HCT116 (cell line): ENCODE measurements at regions not wholly inside any gene's neighbourhood (a gene's known extent, or its start where the extent isn't known, plus 50 kb on each side); places are given as distances from the start of the nearest gene placed in this dataset.
"Not testable (repeated sequence)": the region's sequence is repeated elsewhere in the genome, so short reads cannot be mapped to it uniquely, and the experiment has no call there.

Experiments used
- ATAC-seq: fragments of 200-7000 bp; cut with Tn5 transposase; 2 replicates; pipeline ENCODE4 v1.9.1; 2020; ENCODE audit warnings: mild to moderate bottlenecking, moderate library complexity
- BruUV-seq: library from RNA; stranded (reverse); fragments of 400-500 nt; replicated peaks from 2 replicates; lab custom pipeline; 2021; lab: Mats Ljungman, UMichigan
- CTCF ChIA-PET: fragments of 300-600 bp; sonication (Branson Sonifier 250); formaldehyde crosslinking; loops from one replicate; lab custom pipeline; 2021; ENCODE audit warnings: antibody characterized with exemption; lab: Charles Lee
- POLR2A ChIA-PET: fragments of 300-600, 350-600 bp; sonication (Branson Sonifier 250); formaldehyde crosslinking; loops from one replicate; lab custom pipeline; 2021; ENCODE audit warnings: antibody characterized with exemption; lab: Charles Lee
- RAD21 ChIA-PET, 2 experiments: fragments of 300-600 bp; sonication (Branson Sonifier 250); formaldehyde crosslinking; loops; one replicate each; lab custom pipeline; 2023; ENCODE audit warnings: low total read pairs in 2 of 2; ENCODE audit not compliant: uncharacterized antibody in 2 of 2, unreplicated experiment in 2 of 2, low non-redundant PET in 1 of 2; lab: Charles Lee
- DNase-seq: peaks from one replicate; pipeline ENCODE4 v3.0.0-alpha.2; 2010; ENCODE audit warnings: low read depth, low spot score
- H2AFZ ChIP-seq: fragments of 200-600 bp; shearing (Covaris generic), sonication (generic); 2 replicates; pipeline ENCODE4 v1.6.1; 2017; ENCODE audit warnings: low read depth, mixed run types, mixed read lengths, antibody characterized with exemption, low read length; ENCODE audit not compliant: poor library complexity, severe bottlenecking
- H3K27ac ChIP-seq: 2 replicates; pipeline ENCODE4 v1.5.1; 2012; ENCODE audit warnings: low read depth, low read length
- H3K27me3 ChIP-seq: fragments of 200-600 bp; sonication (generic); 2 replicates; pipeline ENCODE4 v1.6.1; 2016; ENCODE audit warnings: mixed run types, low read length, mixed read lengths; ENCODE audit not compliant: insufficient read depth
- H3K36me3 ChIP-seq, 2 experiments: fragments of 200-500 bp in 1 of 2; fragments of 200-600 bp in 1 of 2; sonication (Bioruptor generic) in 1 of 2; sonication (generic) in 1 of 2; 2 replicates each; pipeline versions ENCODE4 v1.5.1 to v1.6.1; 2014 to 2016; ENCODE audit warnings: low read length in 2 of 2, inconsistent platforms in 1 of 2, mixed read lengths in 1 of 2, mixed run types in 1 of 2; ENCODE audit not compliant: insufficient read depth in 2 of 2, control insufficient read depth in 1 of 2
- H3K4me1 ChIP-seq, 2 experiments: fragments of 200-600 bp in 1 of 2; sonication (generic) in 1 of 2; 2 replicates each; pipeline versions ENCODE4 v1.5.1 to v1.6.1; 2012 to 2017; ENCODE audit warnings: low read length in 2 of 2, inconsistent platforms in 1 of 2, mild to moderate bottlenecking in 1 of 2, mixed read lengths in 1 of 2, mixed run types in 1 of 2, moderate library complexity in 1 of 2; ENCODE audit not compliant: insufficient read depth in 2 of 2, control insufficient read depth in 1 of 2
- H3K4me2 ChIP-seq: fragments of 200-600 bp; sonication (generic); 2 replicates; pipeline ENCODE4 v1.6.1; 2017; ENCODE audit warnings: mixed run types, low read length, mixed read lengths
- H3K4me3 ChIP-seq, 2 experiments: fragments of 200-600 bp in 1 of 2; sonication (generic) in 1 of 2; replicated peaks in 1 of 2; 2 replicates each; pipeline ENCODE4 v1.5.1; 2011 to 2016; ENCODE audit warnings: low read length in 2 of 2, control low read depth in 1 of 2, low read depth in 1 of 2, mild to moderate bottlenecking in 1 of 2, mixed read lengths in 1 of 2, mixed run types in 1 of 2
- H3K79me2 ChIP-seq: fragments of 200-600 bp; sonication (generic); 2 replicates; pipeline ENCODE4 v1.6.1; 2017; ENCODE audit warnings: mild to moderate bottlenecking, mixed run types, low read length, moderate library complexity, mixed read lengths; ENCODE audit not compliant: insufficient read depth
- H3K9ac ChIP-seq: fragments of 200-600 bp; sonication (generic); 2 replicates; pipeline ENCODE4 v1.6.1; 2016; ENCODE audit warnings: low read length, mixed read lengths
- H3K9me2 ChIP-seq: fragments of 200-600 bp; sonication (generic), shearing (Covaris generic); 2 replicates; pipeline ENCODE4 v1.6.1; 2017; ENCODE audit warnings: mixed run types, mild to moderate bottlenecking, moderate library complexity; ENCODE audit not compliant: insufficient read depth
- H3K9me3 ChIP-seq, 2 experiments: fragments of 200-500 bp in 1 of 2; fragments of 200-600 bp in 1 of 2; sonication (Bioruptor generic) in 1 of 2; sonication (generic) in 1 of 2; 2 replicates each; pipeline ENCODE4 v1.6.1; 2014 to 2017; ENCODE audit warnings: low read length in 2 of 2, mixed read lengths in 2 of 2, inconsistent platforms in 1 of 2, low read depth in 1 of 2, mild to moderate bottlenecking in 1 of 2, mixed run types in 1 of 2, moderate library complexity in 1 of 2; ENCODE audit not compliant: control insufficient read depth in 1 of 2, insufficient read depth in 1 of 2
- H4K20me1 ChIP-seq: fragments of 200-600 bp; sonication (generic), shearing (Covaris generic); 2 replicates; pipeline ENCODE4 v1.6.1; 2017; ENCODE audit warnings: mixed run types, mild to moderate bottlenecking, moderate library complexity; ENCODE audit not compliant: insufficient read depth
- EZH2phosphoT487 ChIP-seq: fragments of 200-600 bp; IDR thresholded peaks from 2 replicates; pipeline ENCODE4 v1.6.1; 2018; ENCODE audit warnings: antibody characterized with exemption, borderline replicate concordance
- POLR2A ChIP-seq: IDR thresholded peaks from 2 replicates; pipeline ENCODE4 v1.7.0; 2011; ENCODE audit warnings: borderline replicate concordance; ENCODE audit not compliant: insufficient read depth, insufficient read length; ENCODE audit errors: extremely low read depth
- RAD21 ChIP-seq: IDR thresholded peaks from 2 replicates; pipeline ENCODE4 v1.6.1; 2012; ENCODE audit warnings: low read depth, mild to moderate bottlenecking
- SP1 ChIP-seq: IDR thresholded peaks from 2 replicates; pipeline ENCODE4 v1.6.1; 2012; ENCODE audit warnings: low read depth
- SRF ChIP-seq: IDR thresholded peaks from 2 replicates; pipeline ENCODE4 v1.6.1; 2012; ENCODE audit warnings: low read depth
- ZNF274 ChIP-seq: fragments of 200-500 bp; sonication (Bioruptor generic); IDR thresholded peaks from 2 replicates; pipeline ENCODE4 v1.6.1; 2014; ENCODE audit warnings: mild to moderate bottlenecking, low read depth, low read length, inconsistent platforms
- intact Hi-C: fragments of 100-400 bp; cut with micrococcal nuclease; formaldehyde crosslinking; loops from 2 replicates; pipeline ENCODE4 v1.10.0; 2022
- TF ChIP-seq, protein P1 (sequence below): IDR thresholded peaks from 2 replicates; pipeline ENCODE4 v1.6.1; 2012
- TF ChIP-seq, protein P2 (sequence below), 3 experiments: fragments of 200-600 bp in 1 of 3; sonication (generic) in 1 of 3; IDR thresholded peaks in 2 of 3; conservative IDR thresholded peaks in 1 of 3; 2 replicates each; pipeline ENCODE4 v1.5.1; 2012 to 2017; ENCODE audit warnings: low read depth in 2 of 3, low read length in 2 of 3, antibody characterized with exemption in 1 of 3, borderline replicate concordance in 1 of 3, control low read depth in 1 of 3, mild to moderate bottlenecking in 1 of 3, mixed read lengths in 1 of 3, mixed run types in 1 of 3, moderate library complexity in 1 of 3; ENCODE audit not compliant: insufficient read depth in 1 of 3
- TF ChIP-seq, protein P3 (sequence below): IDR thresholded peaks from 2 replicates; pipeline ENCODE4 v1.6.1; 2011; ENCODE audit warnings: mild to moderate bottlenecking, low read length, moderate library complexity; ENCODE audit not compliant: insufficient replicate concordance; ENCODE audit errors: extremely low read depth

GRCh38 chr17:55939181-55939810 is 188.4 kb downstream of the PCTP start:
- H3K27me3 ChIP-seq, DNase-seq, H3K27ac ChIP-seq, H2AFZ ChIP-seq, H3K4me2 ChIP-seq, BruUV-seq, ATAC-seq, H3K79me2 ChIP-seq, H3K4me3 ChIP-seq, RAD21 ChIA-PET, H3K9me3 ChIP-seq, H4K20me1 ChIP-seq, CTCF ChIA-PET, POLR2A ChIA-PET, H3K9me2 ChIP-seq, H3K9ac ChIP-seq, H3K36me3 ChIP-seq, H3K4me1 ChIP-seq: not testable (repeated sequence)
- intact Hi-C loops: loop anchor here (10.0 kb wide), 1 partner anchor 56 kb away; no protein-coding TSS in a partner anchor

- intact Hi-C loops: no loop called here
- ChIA-PET CTCF (no interaction called here), POLR2A (no interaction called here)
Measured at GRCh38 chr17:55959756-55960155, 193.5 kb upstream of the ANKFN1 start.

More at GRCh38 chr17:55959756-55960155, 193.5 kb upstream of the ANKFN1 start:
- RAD21 ChIA-PET: no interaction called here
- H2AFZ ChIP-seq: no peak overlapping the region
- H3K27ac ChIP-seq: no peak overlapping the region
- no peaks in the 10 kb centered on the region for H3K9me2 ChIP-seq
- DNase-seq (no peak), ATAC-seq (no peak)
- H4K20me1 ChIP-seq: no peaks in the 10 kb centered on the region
- no peaks in the 10 kb centered on the region for H3K9me3 ChIP-seq
- no peak overlapping the region for H3K4me3 ChIP-seq
- BruUV-seq: no TSS peak
- TF ChIP-seq POLR2A (no peak), EZH2phosphoT487 (no peak), SRF (no peak), ZNF274 (no peak), RAD21 (no peak), SP1 (no peak)
- TF ChIP-seq, protein P1, sequence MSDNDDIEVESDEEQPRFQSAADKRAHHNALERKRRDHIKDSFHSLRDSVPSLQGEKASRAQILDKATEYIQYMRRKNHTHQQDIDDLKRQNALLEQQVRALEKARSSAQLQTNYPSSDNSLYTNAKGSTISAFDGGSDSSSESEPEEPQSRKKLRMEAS: no peak
- TF ChIP-seq, protein P2, sequence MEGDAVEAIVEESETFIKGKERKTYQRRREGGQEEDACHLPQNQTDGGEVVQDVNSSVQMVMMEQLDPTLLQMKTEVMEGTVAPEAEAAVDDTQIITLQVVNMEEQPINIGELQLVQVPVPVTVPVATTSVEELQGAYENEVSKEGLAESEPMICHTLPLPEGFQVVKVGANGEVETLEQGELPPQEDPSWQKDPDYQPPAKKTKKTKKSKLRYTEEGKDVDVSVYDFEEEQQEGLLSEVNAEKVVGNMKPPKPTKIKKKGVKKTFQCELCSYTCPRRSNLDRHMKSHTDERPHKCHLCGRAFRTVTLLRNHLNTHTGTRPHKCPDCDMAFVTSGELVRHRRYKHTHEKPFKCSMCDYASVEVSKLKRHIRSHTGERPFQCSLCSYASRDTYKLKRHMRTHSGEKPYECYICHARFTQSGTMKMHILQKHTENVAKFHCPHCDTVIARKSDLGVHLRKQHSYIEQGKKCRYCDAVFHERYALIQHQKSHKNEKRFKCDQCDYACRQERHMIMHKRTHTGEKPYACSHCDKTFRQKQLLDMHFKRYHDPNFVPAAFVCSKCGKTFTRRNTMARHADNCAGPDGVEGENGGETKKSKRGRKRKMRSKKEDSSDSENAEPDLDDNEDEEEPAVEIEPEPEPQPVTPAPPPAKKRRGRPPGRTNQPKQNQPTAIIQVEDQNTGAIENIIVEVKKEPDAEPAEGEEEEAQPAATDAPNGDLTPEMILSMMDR (IDR thresholded peaks at IDR 0.05 in 2 of 3, conservative IDR thresholded peaks at IDR 0.05 in 1 of 3; ENCODE audit: borderline replicate concordance in 1 of 3, insufficient read depth in 1 of 3, low read depth in 2 of 3, low read length in 2 of 3): no peak
- TF ChIP-seq, protein P3, sequence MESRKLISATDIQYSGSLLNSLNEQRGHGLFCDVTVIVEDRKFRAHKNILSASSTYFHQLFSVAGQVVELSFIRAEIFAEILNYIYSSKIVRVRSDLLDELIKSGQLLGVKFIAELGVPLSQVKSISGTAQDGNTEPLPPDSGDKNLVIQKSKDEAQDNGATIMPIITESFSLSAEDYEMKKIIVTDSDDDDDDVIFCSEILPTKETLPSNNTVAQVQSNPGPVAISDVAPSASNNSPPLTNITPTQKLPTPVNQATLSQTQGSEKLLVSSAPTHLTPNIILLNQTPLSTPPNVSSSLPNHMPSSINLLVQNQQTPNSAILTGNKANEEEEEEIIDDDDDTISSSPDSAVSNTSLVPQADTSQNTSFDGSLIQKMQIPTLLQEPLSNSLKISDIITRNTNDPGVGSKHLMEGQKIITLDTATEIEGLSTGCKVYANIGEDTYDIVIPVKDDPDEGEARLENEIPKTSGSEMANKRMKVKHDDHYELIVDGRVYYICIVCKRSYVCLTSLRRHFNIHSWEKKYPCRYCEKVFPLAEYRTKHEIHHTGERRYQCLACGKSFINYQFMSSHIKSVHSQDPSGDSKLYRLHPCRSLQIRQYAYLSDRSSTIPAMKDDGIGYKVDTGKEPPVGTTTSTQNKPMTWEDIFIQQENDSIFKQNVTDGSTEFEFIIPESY: no peak
- H3K9ac ChIP-seq: no peak overlapping the region
- H3K27me3 ChIP-seq: peaks cover 12% of the 10 kb centered on the region
- H3K36me3 ChIP-seq: no peaks in the 10 kb centered on the region
- H3K79me2 ChIP-seq: no peaks in the 10 kb centered on the region
- H3K4me1 ChIP-seq: no peaks in the 10 kb centered on the region
- no peak overlapping the region for H3K4me2 ChIP-seq
